HL-60 (cell line): ENCODE measurements at regions not wholly inside any gene's neighbourhood (a gene's known extent, or its start where the extent isn't known, plus 50 kb on each side); places are given as distances from the start of the nearest gene placed in this dataset.

ENCODE experiments used
- CTCF ChIP-seq: IDR thresholded peaks from one replicate; pipeline ENCODE4 v1.5.1; 2011; ENCODE audit warnings: low read length, control low read depth, inconsistent platforms; ENCODE audit not compliant: insufficient read depth
- POLR2AphosphoS5 ChIP-seq: IDR thresholded peaks from 2 replicates; pipeline ENCODE4 v1.6.1; 2012; ENCODE audit warnings: low read depth
- REST ChIP-seq: IDR thresholded peaks from 2 replicates; pipeline ENCODE4 v1.6.1; 2012; ENCODE audit warnings: low read depth; ENCODE audit not compliant: insufficient replicate concordance

GRCh38 chr9:30198463-30199309 lies 2185.8 kb upstream of the ACO1 start:
- TF ChIP-seq REST: no peak
- no peak for TF ChIP-seq CTCF
- TF ChIP-seq POLR2AphosphoS5: no peak
